HEK293 (cell line): ENCODE measurements at regions not wholly inside any gene's neighbourhood (a gene's known extent, or its start where the extent isn't known, plus 50 kb on each side); places are given as distances from the start of the nearest gene placed in this dataset.
A peak's percentile ranks its signal among the peaks of the same experiment; 100 is the strongest.

ENCODE experiments used
- BCL11B ChIP-seq: fragments of 450-650 bp; formaldehyde crosslinking; IDR thresholded peaks from 2 replicates; pipeline ENCODE4 v1.5.1; 2016; ENCODE audit warnings: low read depth, missing biosample characterization, missing genetic modification characterization
- EGR2 ChIP-seq: fragments of 450-650 bp; formaldehyde crosslinking; IDR thresholded peaks from 2 replicates; pipeline ENCODE4 v1.5.1; 2016; ENCODE audit warnings: low read depth, missing biosample characterization, missing genetic modification characterization
- GLI4 ChIP-seq: fragments of 450-650 bp; formaldehyde crosslinking; IDR thresholded peaks from 2 replicates; pipeline ENCODE4 v1.5.1; 2016; ENCODE audit warnings: missing biosample characterization, missing genetic modification characterization
- HOXC10 ChIP-seq: sonication (generic); formaldehyde crosslinking; IDR thresholded peaks from 2 replicates; pipeline ENCODE4 v1.8.1; 2023; ENCODE audit warnings: mild to moderate bottlenecking, missing genetic modification reagents
- KLF7 ChIP-seq: fragments of 450-650 bp; formaldehyde crosslinking; IDR thresholded peaks from 2 replicates; pipeline ENCODE4 v1.5.1; 2016; ENCODE audit warnings: missing biosample characterization, missing genetic modification characterization, borderline replicate concordance
- TRIM28 ChIP-seq: IDR thresholded peaks from 2 replicates; pipeline ENCODE4 v1.6.1; 2011; ENCODE audit warnings: low read length, control low read depth, borderline replicate concordance
- WT1 ChIP-seq: fragments of 450-650 bp; formaldehyde crosslinking; IDR thresholded peaks from 2 replicates; pipeline ENCODE4 v1.5.1; 2016; ENCODE audit warnings: missing biosample characterization, missing genetic modification characterization
- ZBTB11 ChIP-seq: fragments of 450-650 bp; formaldehyde crosslinking; conservative IDR thresholded peaks from 2 replicates; pipeline ENCODE4 v1.5.1; 2016; ENCODE audit warnings: low read depth, missing biosample characterization, missing genetic modification characterization
- ZBTB20 ChIP-seq: fragments of 450-650 bp; formaldehyde crosslinking; IDR thresholded peaks from 2 replicates; pipeline ENCODE4 v1.5.1; 2016; ENCODE audit warnings: missing biosample characterization, missing genetic modification characterization
- ZBTB49 ChIP-seq: fragments of 450-650 bp; formaldehyde crosslinking; IDR thresholded peaks from 2 replicates; pipeline ENCODE4 v1.5.1; 2016; ENCODE audit warnings: missing biosample characterization, missing genetic modification characterization, low read depth
- ZBTB8A ChIP-seq: fragments of 450-650 bp; formaldehyde crosslinking; IDR thresholded peaks from 2 replicates; pipeline ENCODE4 v1.5.1; 2016; ENCODE audit warnings: missing biosample characterization, missing genetic modification characterization
- ZNF140 ChIP-seq: fragments of 450-650 bp; formaldehyde crosslinking; IDR thresholded peaks from 2 replicates; pipeline ENCODE4 v1.5.1; 2016; ENCODE audit warnings: missing biosample characterization, missing genetic modification characterization
- ZNF416 ChIP-seq: fragments of 450-650 bp; formaldehyde crosslinking; IDR thresholded peaks from 2 replicates; pipeline ENCODE4 v1.5.1; 2016; ENCODE audit warnings: missing biosample characterization, missing genetic modification characterization
- ZNF518A ChIP-seq: fragments of 450-650 bp; formaldehyde crosslinking; conservative IDR thresholded peaks from 2 replicates; pipeline ENCODE4 v1.5.1; 2016; ENCODE audit warnings: low read depth, missing biosample characterization, missing genetic modification characterization
- ZNF585B ChIP-seq: fragments of 450-650 bp; formaldehyde crosslinking; IDR thresholded peaks from 2 replicates; pipeline ENCODE4 v1.5.1; 2016; ENCODE audit warnings: missing biosample characterization, missing genetic modification characterization
- ZNF621 ChIP-seq: fragments of 450-650 bp; formaldehyde crosslinking; IDR thresholded peaks from 2 replicates; pipeline ENCODE4 v1.5.1; 2017; ENCODE audit warnings: missing biosample characterization, missing genetic modification characterization
- ZNF629 ChIP-seq: fragments of 450-650 bp; formaldehyde crosslinking; IDR thresholded peaks from 2 replicates; pipeline ENCODE4 v1.5.1; 2017; ENCODE audit warnings: missing biosample characterization, missing genetic modification characterization

- TF ChIP-seq EGR2 (tag by site-specific recombination) (no peak), BCL11B (tag by site-specific recombination) (no peak), ZNF585B (no peak), ZBTB11 (tag by site-specific recombination) (peak; percentile 69), ZBTB49 (no peak), TRIM28 (no peak), ZBTB8A (tag by site-specific recombination) (0 out of 2 replicates have a peak, but pooled peaks have one; percentile 34), ZNF621 (tag by site-specific recombination) (no peak), ZNF629 (0 out of 2 replicates have a peak, but pooled peaks have one; percentile 11), ZNF416 (tag by site-specific recombination) (no peak), HOXC10 (no peak), WT1 (no peak), KLF7 (tag by site-specific recombination) (no peak), ZBTB20 (no peak), GLI4 (tag by site-specific recombination) (no peak), ZNF140 (peak; percentile 53; the same call in 1 of the 2 replicates), ZNF518A (tag by site-specific recombination) (peak; percentile 81)
Measured at GRCh38 chr2:11007331-11008264, 95.9 kb downstream of the KCNF1 start (continued).
